Motor neuron (in vitro differentiated cells): ENCODE measurements at regions not wholly inside any gene's neighbourhood (a gene's known extent, or its start where the extent isn't known, plus 50 kb on each side); places are given as distances from the start of the nearest gene placed in this dataset.
A peak's percentile ranks its signal among the peaks of the same experiment; 100 is the strongest.
"Not testable (repeated sequence)": the region's sequence is repeated elsewhere in the genome, so short reads cannot be mapped to it uniquely, and the experiment has no call there.

ENCODE experiments used
- ATAC-seq, 8 experiments: fragments of 200-7000 bp; cut with Tn5 transposase; replicated peaks in 6 of 8; 2 replicates each; pipeline ENCODE4 v1.8.0; 2021; ENCODE audit warnings: mild to moderate bottlenecking in 8 of 8, moderate library complexity in 8 of 8
- H3K27ac ChIP-seq, 2 donors: fragments of 250-450 bp; sonication (Bioruptor Pico); 2 replicates each; pipeline ENCODE4 v1.9.0; 2021; ENCODE audit warnings: antibody characterized with exemption in 2 of 2, mild to moderate bottlenecking in 2 of 2, moderate library complexity in 1 of 2
- H3K4me1 ChIP-seq, 2 donors: fragments of 250-450 bp; sonication (Bioruptor Pico); replicated peaks in 1 of 2; 2 replicates each; pipeline ENCODE4 v1.6.1; 2021; ENCODE audit warnings: antibody characterized with exemption in 2 of 2, mild to moderate bottlenecking in 2 of 2, moderate library complexity in 1 of 2
- H3K4me3 ChIP-seq, 5 donors: fragments of 250-450 bp; sonication (Bioruptor Pico); 2 replicates each; pipeline ENCODE4 v1.9.0; 2021; ENCODE audit warnings: antibody characterized with exemption in 5 of 5, mild to moderate bottlenecking in 5 of 5, moderate library complexity in 4 of 5
- WGBS, 10 experiments: fragments of 450-650 bp; shearing (Covaris generic); methylation state at CpG; one replicate each; pipeline ENCODE4 v1.0.0; 2022; 5-methylcytosine and 5-hydroxymethylcytosine counted together
- in situ Hi-C, 9 experiments: fragments of 400-800 bp; cut with MboI; loops; one replicate each; pipeline ENCODE4 v1.15.0; 2021; ENCODE audit warnings: low sequenced_read_pairs in 9 of 9, low pct_unique_long_range_greater_than_20kb in 2 of 9; ENCODE audit not compliant: unreplicated experiment in 9 of 9

- in situ Hi-C loops = no loop called here
- ATAC-seq = no peak
- no peaks in the 10 kb centered on the region for H3K4me1 ChIP-seq
- no peak overlapping the region for H3K27ac ChIP-seq
- no peak overlapping the region for H3K4me3 ChIP-seq
- WGBS, 10 experiments = 43 to 100% (median 84%) methylated on average over 1 to 7 of the region's 7 CpGs; no CpG with 5 or more reads in 2 of the 10 experiments
Observed at GRCh38 chr3:75138345-75138744, 523.9 kb upstream of the CNTN3 start.

GRCh38 chr3:75140904-75141615 lies 523.1 kb upstream of the FRG2C start:
- peak in 1 of 8 experiments; percentile 31 for ATAC-seq
- Histone ChIP-seq H3K4me1 (no peaks in the 10 kb centered on the region), H3K4me3 (no peak overlapping the region), H3K27ac (no peak overlapping the region)
- 0 to 100% (median 77%) methylated on average over 1 to 7 of the region's 8 CpGs; no CpG with 5 or more reads in 2 of the 10 experiments for WGBS, 10 experiments
- in situ Hi-C loops = no loop called here

GRCh38 chr3:75144406-75144805 lies 519.7 kb upstream of the FRG2C start:
- no peak overlapping the region for H3K27ac ChIP-seq
- in situ Hi-C loops = no loop called here
- 0 to 100% (median 100%) methylated on average over 1 to 3 of the region's 3 CpGs; no CpG with 5 or more reads in 1 of the 10 experiments for WGBS, 10 experiments
- H3K4me3 ChIP-seq = no peak overlapping the region
- ATAC-seq = no peak
- H3K4me1 ChIP-seq = no peaks in the 10 kb centered on the region

- Histone ChIP-seq H3K4me1 (peaks cover 0 to 8% of the 10 kb centered on the region in 2 donors), H3K27ac (no peak overlapping the region), H3K4me3 (no peak overlapping the region)
- in situ Hi-C loops = loop anchor here in 2 of 9 experiments (25.0 kb wide), 1 partner anchor 1309 kb away; no protein-coding TSS in a partner anchor
- peak in 2 of 8 experiments; percentile 24 to 31 for ATAC-seq
- WGBS, 10 experiments = 0 to 38% (median 3%) methylated on average over 1 to 2 of the region's 2 CpGs
Observed at GRCh38 chr3:75171630-75172230, 492.4 kb upstream of the FRG2C start.

- in situ Hi-C loops = no loop called here
- Histone ChIP-seq H3K4me1 (peaks cover 0 to 8% of the 10 kb centered on the region in 2 donors), H3K27ac (no peak overlapping the region), H3K4me3 (no peak overlapping the region)
- 14 to 69% (median 46%) methylated on average over 2 to 3 of the region's 3 CpGs; no CpG with 5 or more reads in 3 of the 10 experiments for WGBS, 10 experiments
- ATAC-seq = peak in 2 of 8 experiments; percentile 62 to 75
Observed at GRCh38 chr3:75176937-75177336, 487.2 kb upstream of the FRG2C start.

GRCh38 chr3:75180235-75180944 lies 483.7 kb upstream of the FRG2C start:
- ATAC-seq = no peak
- WGBS, 10 experiments = 44 to 100% (median 86%) methylated on average over 1 to 7 of the region's 7 CpGs; no CpG with 5 or more reads in 2 of the 10 experiments
- in situ Hi-C loops = no loop called here
- H3K4me3 ChIP-seq = no peak overlapping the region
- no peak overlapping the region for H3K27ac ChIP-seq
- H3K4me1 ChIP-seq = no peaks in the 10 kb centered on the region

GRCh38 chr3:75180945-75181298 lies 483.2 kb upstream of the FRG2C start:
- Histone ChIP-seq H3K4me1 (no peaks in the 10 kb centered on the region), H3K27ac (no peak overlapping the region), H3K4me3 (no peak overlapping the region)
- WGBS, 10 experiments = 0 to 100% (median 80%) methylated on average over 1 of the region's 1 CpG; no CpG with 5 or more reads in 5 of the 10 experiments
- in situ Hi-C loops = no loop called here
- ATAC-seq = peak in 3 of 8 experiments; percentile 36 to 48 (median 40)

GRCh38 chr3:75188962-75189361 lies 475.2 kb upstream of the FRG2C start:
- Histone ChIP-seq H3K4me3 (no peak overlapping the region), H3K27ac (no peak overlapping the region), H3K4me1 (peaks cover 0 to 3% of the 10 kb centered on the region in 2 donors)
- WGBS, 10 experiments = 0 to 80% (median 50%) methylated on average over 1 to 3 of the region's 3 CpGs; no CpG with 5 or more reads in 3 of the 10 experiments
- in situ Hi-C loops = no loop called here
- peak in 1 of 8 experiments; percentile 19 for ATAC-seq

GRCh38 chr3:75192146-75192616 lies 471.9 kb upstream of the FRG2C start:
- in situ Hi-C loops = no loop called here
- peaks cover 0 to 3% of the 10 kb centered on the region in 2 donors for H3K4me1 ChIP-seq
- no peak overlapping the region for H3K27ac ChIP-seq
- no peak overlapping the region for H3K4me3 ChIP-seq
- 0 to 76% (median 0%) methylated on average over 1 to 5 of the region's 6 CpGs; no CpG with 5 or more reads in 5 of the 10 experiments for WGBS, 10 experiments
- peak in 3 of 8 experiments; percentile 53 to 64 (median 58) for ATAC-seq

GRCh38 chr3:75193797-75194196 lies 470.3 kb upstream of the FRG2C start:
- no peak overlapping the region for H3K4me3 ChIP-seq
- no peak overlapping the region for H3K27ac ChIP-seq
- WGBS, 10 experiments = 4 to 97% (median 75%) methylated on average over 1 to 4 of the region's 4 CpGs
- peak in 3 of 8 experiments; percentile 64 to 90 (median 90) for ATAC-seq
- in situ Hi-C loops = no loop called here
- H3K4me1 ChIP-seq = peaks cover 0 to 3% of the 10 kb centered on the region in 2 donors

- not testable (repeated sequence) for ATAC-seq
Observed at GRCh38 chr3:75214332-75214731, 449.8 kb upstream of the FRG2C start.

GRCh38 chr3:75218577-75218976 lies 445.6 kb upstream of the FRG2C start:
- WGBS, 10 experiments = 0 to 91% (median 68%) methylated on average over 1 of the region's 1 CpG; no CpG with 5 or more reads in 2 of the 10 experiments
- Histone ChIP-seq H3K4me1 (no peaks in the 10 kb centered on the region), H3K27ac (no peak overlapping the region), H3K4me3 (no peak overlapping the region)
- in situ Hi-C loops = no loop called here
- ATAC-seq = no peak

More at GRCh38 chr3:75214332-75214731, 449.8 kb upstream of the FRG2C start:
- H3K4me3 ChIP-seq, in situ Hi-C loops, H3K4me1 ChIP-seq, H3K27ac ChIP-seq: not testable (repeated sequence)
- WGBS, 10 experiments = 81 to 100% (median 97%) methylated on average over 1 to 10 of the region's 22 CpGs; no CpG with 5 or more reads in 4 of the 10 experiments

GRCh38 chr3:75220932-75221331 lies 443.2 kb upstream of the FRG2C start:
- Histone ChIP-seq H3K27ac (no peak overlapping the region), H3K4me3 (no peak overlapping the region), H3K4me1 (no peaks in the 10 kb centered on the region)
- no peak for ATAC-seq
- WGBS, 10 experiments = 40 to 100% (median 92%) methylated on average over 1 to 4 of the region's 4 CpGs; no CpG with 5 or more reads in 5 of the 10 experiments
- in situ Hi-C loops = no loop called here
